Activated T-helper 2 cell treated with anti-CD3 and anti-CD28 coated beads, Interferon-gamma antibody, Interleukin-2, Interleukin-4, amounts not matched to agents 10 μg/mL and 5 μg/mL and 100 μg/mL, durations not matched to agents 14 hours and 24 hours and 36 hours (primary cell): ENCODE measurements at regions not wholly inside any gene's neighbourhood (a gene's known extent, or its start where the extent isn't known, plus 50 kb on each side); places are given as distances from the start of the nearest gene placed in this dataset.
"Not testable (repeated sequence)": the region's sequence is repeated elsewhere in the genome, so short reads cannot be mapped to it uniquely, and the experiment has no call there.

ENCODE experiments used
- DNase-seq: peaks from one replicate; pipeline ENCODE4 v3.0.0; 2021; ENCODE audit warnings: low spot score
- H3K27ac Mint-ChIP-seq: one replicate; pipeline ENCODE4 v1.8.0; 2021; ENCODE audit warnings: mixed read lengths
- H3K27me3 Mint-ChIP-seq: one replicate; pipeline ENCODE4 v1.8.0; 2021; ENCODE audit warnings: low read depth, mixed read lengths
- H3K36me3 Mint-ChIP-seq: one replicate; pipeline ENCODE4 v1.8.0; 2021; ENCODE audit warnings: low read depth, mixed read lengths
- H3K4me1 Mint-ChIP-seq: one replicate; pipeline ENCODE4 v1.8.0; 2021; ENCODE audit warnings: low read depth, mixed read lengths
- H3K4me3 Mint-ChIP-seq: one replicate; pipeline ENCODE4 v1.8.0; 2021; ENCODE audit warnings: low read depth, mild to moderate bottlenecking, moderate library complexity, mixed read lengths
- H3K9me3 Mint-ChIP-seq: one replicate; pipeline ENCODE4 v1.8.0; 2021; ENCODE audit warnings: mixed read lengths
- intact Hi-C: fragments of 100-400 bp; cut with micrococcal nuclease; formaldehyde crosslinking; loops from one replicate; pipeline ENCODE4 v1.15.1; 2023

GRCh38 chr1:102821707-102822106 lies 286.6 kb downstream of the COL11A1 start:
- H3K4me3 Mint-ChIP-seq = no peak overlapping the region
- no peak for DNase-seq
- intact Hi-C loops = no loop called here
- H3K36me3 Mint-ChIP-seq = no peaks in the 10 kb centered on the region
- H3K27ac Mint-ChIP-seq = no peak overlapping the region
- H3K4me1 Mint-ChIP-seq = no peaks in the 10 kb centered on the region
- H3K9me3 Mint-ChIP-seq = peaks cover 6% of the 10 kb centered on the region
- H3K27me3 Mint-ChIP-seq = no peaks in the 10 kb centered on the region

- no peak overlapping the region for H3K27ac Mint-ChIP-seq
- no peaks in the 10 kb centered on the region for H3K4me1 Mint-ChIP-seq
- no peaks in the 10 kb centered on the region for H3K36me3 Mint-ChIP-seq
- no peak for DNase-seq
- intact Hi-C loops = no loop called here
- H3K27me3 Mint-ChIP-seq = no peaks in the 10 kb centered on the region
- H3K4me3 Mint-ChIP-seq = no peak overlapping the region
- peaks cover 3% of the 10 kb centered on the region for H3K9me3 Mint-ChIP-seq
Measured at GRCh38 chr1:102800406-102800805, 307.9 kb downstream of the COL11A1 start.

GRCh38 chr1:102799496-102799895 lies 308.8 kb downstream of the COL11A1 start:
- Mint-ChIP-seq H3K4me3 (no peak overlapping the region), H3K4me1 (no peaks in the 10 kb centered on the region), H3K36me3 (no peaks in the 10 kb centered on the region), H3K9me3 (peaks cover 3% of the 10 kb centered on the region), H3K27me3 (no peaks in the 10 kb centered on the region), H3K27ac (no peak overlapping the region)
- intact Hi-C loops = no loop called here
- no peak for DNase-seq

GRCh38 chr1:102798718-102799117 lies 309.6 kb downstream of the COL11A1 start:
- no peaks in the 10 kb centered on the region for H3K36me3 Mint-ChIP-seq
- intact Hi-C loops = no loop called here
- H3K9me3 Mint-ChIP-seq = peaks cover 2% of the 10 kb centered on the region
- H3K4me3 Mint-ChIP-seq = no peak overlapping the region
- no peaks in the 10 kb centered on the region for H3K4me1 Mint-ChIP-seq
- no peak overlapping the region for H3K27ac Mint-ChIP-seq
- no peak for DNase-seq
- no peaks in the 10 kb centered on the region for H3K27me3 Mint-ChIP-seq

- H3K4me3 Mint-ChIP-seq = no peak overlapping the region
Measured at GRCh38 chr1:102796429-102796828, 311.9 kb downstream of the COL11A1 start.

GRCh38 chr1:102790997-102791396 lies 317.3 kb downstream of the COL11A1 start:
- Mint-ChIP-seq H3K27me3 (no peaks in the 10 kb centered on the region), H3K9me3 (no peaks in the 10 kb centered on the region), H3K36me3 (no peaks in the 10 kb centered on the region), H3K4me3 (no peak overlapping the region), H3K27ac (no peak overlapping the region), H3K4me1 (no peaks in the 10 kb centered on the region)
- intact Hi-C loops = no loop called here
- no peak for DNase-seq

More at GRCh38 chr1:102796429-102796828, 311.9 kb downstream of the COL11A1 start:
- Mint-ChIP-seq H3K36me3 (no peaks in the 10 kb centered on the region), H3K27me3 (no peaks in the 10 kb centered on the region), H3K27ac (no peak overlapping the region), H3K9me3 (no peaks in the 10 kb centered on the region), H3K4me1 (no peaks in the 10 kb centered on the region)
- intact Hi-C loops = no loop called here
- no peak for DNase-seq

GRCh38 chr1:102789951-102790350 lies 318.4 kb downstream of the COL11A1 start:
- DNase-seq, H3K27ac Mint-ChIP-seq, intact Hi-C loops, H3K27me3 Mint-ChIP-seq, H3K4me1 Mint-ChIP-seq, H3K36me3 Mint-ChIP-seq, H3K4me3 Mint-ChIP-seq, H3K9me3 Mint-ChIP-seq: not testable (repeated sequence)

GRCh38 chr1:102783487-102783886 lies 324.8 kb downstream of the COL11A1 start:
- H3K4me1 Mint-ChIP-seq = no peaks in the 10 kb centered on the region
- no peaks in the 10 kb centered on the region for H3K36me3 Mint-ChIP-seq
- H3K27me3 Mint-ChIP-seq = no peaks in the 10 kb centered on the region
- no peak overlapping the region for H3K27ac Mint-ChIP-seq
- no peak overlapping the region for H3K4me3 Mint-ChIP-seq
- DNase-seq = no peak
- intact Hi-C loops = no loop called here
- H3K9me3 Mint-ChIP-seq = peaks cover 10% of the 10 kb centered on the region

- peaks cover 10% of the 10 kb centered on the region for H3K9me3 Mint-ChIP-seq
- no peaks in the 10 kb centered on the region for H3K4me1 Mint-ChIP-seq
- no peak overlapping the region for H3K27ac Mint-ChIP-seq
- DNase-seq = no peak
- H3K36me3 Mint-ChIP-seq = no peaks in the 10 kb centered on the region
- no peak overlapping the region for H3K4me3 Mint-ChIP-seq
- intact Hi-C loops = no loop called here
- H3K27me3 Mint-ChIP-seq = no peaks in the 10 kb centered on the region
Measured at GRCh38 chr1:102782144-102782543, 326.2 kb downstream of the COL11A1 start.

GRCh38 chr1:102776071-102776470 lies 332.3 kb downstream of the COL11A1 start:
- H3K9me3 Mint-ChIP-seq = no peaks in the 10 kb centered on the region
- H3K27me3 Mint-ChIP-seq = no peaks in the 10 kb centered on the region
- H3K27ac Mint-ChIP-seq = no peak overlapping the region
- no peaks in the 10 kb centered on the region for H3K36me3 Mint-ChIP-seq
- no peak for DNase-seq
- H3K4me1 Mint-ChIP-seq = no peaks in the 10 kb centered on the region
- intact Hi-C loops = no loop called here
- no peak overlapping the region for H3K4me3 Mint-ChIP-seq

GRCh38 chr1:102772831-102773230 lies 335.5 kb downstream of the COL11A1 start:
- H3K27me3 Mint-ChIP-seq = no peaks in the 10 kb centered on the region
- H3K36me3 Mint-ChIP-seq = no peaks in the 10 kb centered on the region
- no peak overlapping the region for H3K4me3 Mint-ChIP-seq
- no peaks in the 10 kb centered on the region for H3K9me3 Mint-ChIP-seq
- H3K4me1 Mint-ChIP-seq = no peaks in the 10 kb centered on the region
- no peak overlapping the region for H3K27ac Mint-ChIP-seq
- DNase-seq = no peak
- intact Hi-C loops = no loop called here

GRCh38 chr1:102758418-102758817 lies 349.9 kb downstream of the COL11A1 start:
- H3K4me1 Mint-ChIP-seq = no peaks in the 10 kb centered on the region
- no peak for DNase-seq
- no peak overlapping the region for H3K4me3 Mint-ChIP-seq
- intact Hi-C loops = no loop called here
- no peaks in the 10 kb centered on the region for H3K27me3 Mint-ChIP-seq
- no peaks in the 10 kb centered on the region for H3K36me3 Mint-ChIP-seq
- H3K9me3 Mint-ChIP-seq = no peaks in the 10 kb centered on the region
- no peak overlapping the region for H3K27ac Mint-ChIP-seq

- H3K4me3 Mint-ChIP-seq = no peak overlapping the region
Measured at GRCh38 chr1:102757363-102757762, 351.0 kb downstream of the COL11A1 start.

GRCh38 chr1:102751111-102751510 lies 357.2 kb downstream of the COL11A1 start:
- no peaks in the 10 kb centered on the region for H3K27me3 Mint-ChIP-seq
- H3K27ac Mint-ChIP-seq = no peak overlapping the region
- DNase-seq = no peak
- intact Hi-C loops = no loop called here
- no peaks in the 10 kb centered on the region for H3K9me3 Mint-ChIP-seq
- no peak overlapping the region for H3K4me3 Mint-ChIP-seq
- H3K4me1 Mint-ChIP-seq = no peaks in the 10 kb centered on the region
- H3K36me3 Mint-ChIP-seq = no peaks in the 10 kb centered on the region

More at GRCh38 chr1:102757363-102757762, 351.0 kb downstream of the COL11A1 start:
- Mint-ChIP-seq H3K36me3 (no peaks in the 10 kb centered on the region), H3K9me3 (no peaks in the 10 kb centered on the region), H3K27ac (no peak overlapping the region), H3K4me1 (no peaks in the 10 kb centered on the region), H3K27me3 (no peaks in the 10 kb centered on the region)
- DNase-seq = no peak
- intact Hi-C loops = no loop called here
